Stimulated activated CD8-positive, alpha-beta memory T cell treated with anti-CD3 and anti-CD28 coated beads, Interleukin-15, amount 100 ng/mL, for 48 hours (primary cell): ENCODE measurements at regions not wholly inside any gene's neighbourhood (a gene's known extent, or its start where the extent isn't known, plus 50 kb on each side); places are given as distances from the start of the nearest gene placed in this dataset.

Experiments
- DNase-seq, 2 donors: peaks; one replicate each; pipeline ENCODE4 v3.0.0-alpha.2; 2020; ENCODE audit warnings: low read depth in 2 of 2

DNA sequence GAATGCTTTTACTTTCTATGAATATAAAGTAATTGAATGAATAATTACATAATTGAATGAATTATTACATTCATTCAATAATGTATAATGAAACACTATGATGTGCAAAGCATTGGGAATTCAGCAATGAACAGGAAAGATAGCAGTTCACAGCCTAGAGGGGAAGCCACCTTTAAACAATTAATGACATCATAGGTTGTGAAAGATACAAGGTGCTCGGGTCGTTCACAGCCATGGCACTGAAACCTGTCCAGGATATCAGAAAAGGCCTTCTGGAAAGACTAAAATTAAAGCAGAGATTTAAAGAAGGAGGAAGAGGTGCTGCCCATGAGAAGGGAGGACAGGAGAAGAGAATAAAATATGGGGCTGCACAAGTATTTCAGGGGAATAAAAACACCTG, 171.4 kb upstream of the KLF4 start:
- DNase-seq = no peak

- DNase-seq = no peak
Observed at GRCh38 chr9:107653263-107653821, 163.8 kb upstream of the KLF4 start.

DNA sequence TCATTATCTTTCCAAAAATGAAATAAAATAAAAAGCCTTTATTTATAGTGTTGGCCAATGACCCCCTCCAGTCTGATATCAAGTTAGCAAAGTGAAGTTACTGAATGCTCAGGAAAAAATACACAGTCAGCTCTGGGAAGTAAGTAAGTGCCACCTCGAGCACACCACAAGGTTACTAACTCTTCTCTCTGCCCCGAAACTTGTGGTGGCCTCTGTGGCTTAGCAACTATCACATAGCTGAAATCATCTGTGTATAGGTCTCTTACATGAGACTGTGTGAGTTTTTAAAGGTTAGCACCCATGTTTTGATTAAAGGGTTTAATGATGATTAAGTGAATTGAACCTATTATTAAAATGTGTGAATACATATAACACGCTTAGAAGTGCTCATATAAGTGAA, 161.4 kb upstream of the KLF4 start:
- DNase-seq = no peak

DNA sequence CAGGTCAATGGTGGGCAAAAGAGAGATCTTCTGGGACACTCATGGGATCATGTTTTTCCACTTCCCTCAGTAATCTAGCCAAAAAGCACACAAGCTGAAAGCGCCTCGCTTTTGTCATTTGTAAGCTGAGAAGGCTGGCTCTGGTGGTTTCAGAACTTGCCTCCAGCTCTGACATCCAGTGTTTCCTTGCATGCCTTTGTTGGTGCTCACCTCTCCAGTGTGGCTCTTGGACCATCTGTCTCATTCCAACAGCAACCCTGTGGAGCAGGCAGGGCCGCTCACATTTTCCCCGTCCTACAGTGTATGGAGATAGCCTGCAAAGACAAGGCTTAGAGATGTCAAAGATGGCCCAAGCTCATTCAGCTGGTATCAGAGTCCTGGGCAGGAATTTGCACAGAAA, 160.8 kb upstream of the KLF4 start:
- no peak for DNase-seq

- DNase-seq = no peak
Observed at GRCh38 chr9:107648153-107648715, 158.7 kb upstream of the KLF4 start.

DNA sequence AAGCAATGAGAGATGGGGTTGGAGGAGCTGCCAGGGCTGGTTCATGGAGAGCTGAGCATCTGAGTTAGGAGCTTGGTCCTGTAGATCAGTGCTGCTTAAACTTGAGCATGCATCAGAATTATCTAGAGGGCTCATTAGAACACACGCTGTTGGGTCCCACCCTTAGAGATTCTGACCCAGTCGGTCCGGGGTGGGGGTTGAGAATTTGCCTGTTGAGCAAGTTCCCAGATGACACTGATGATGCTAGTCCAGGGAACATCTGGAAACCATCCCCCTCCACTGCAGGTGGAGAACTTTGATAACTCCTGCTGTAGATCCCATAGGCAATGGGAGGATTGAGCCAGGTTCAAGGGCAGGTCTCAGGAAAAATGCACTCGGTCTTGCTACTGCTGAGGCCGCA, 158.0 kb upstream of the KLF4 start:
- DNase-seq = no peak

- DNase-seq = no peak
Observed at GRCh38 chr9:107647141-107647540, 157.6 kb upstream of the KLF4 start.

GRCh38 chr9:107645464-107645833, 155.9 kb upstream of the KLF4 start:
- DNase-seq = no peak

DNA sequence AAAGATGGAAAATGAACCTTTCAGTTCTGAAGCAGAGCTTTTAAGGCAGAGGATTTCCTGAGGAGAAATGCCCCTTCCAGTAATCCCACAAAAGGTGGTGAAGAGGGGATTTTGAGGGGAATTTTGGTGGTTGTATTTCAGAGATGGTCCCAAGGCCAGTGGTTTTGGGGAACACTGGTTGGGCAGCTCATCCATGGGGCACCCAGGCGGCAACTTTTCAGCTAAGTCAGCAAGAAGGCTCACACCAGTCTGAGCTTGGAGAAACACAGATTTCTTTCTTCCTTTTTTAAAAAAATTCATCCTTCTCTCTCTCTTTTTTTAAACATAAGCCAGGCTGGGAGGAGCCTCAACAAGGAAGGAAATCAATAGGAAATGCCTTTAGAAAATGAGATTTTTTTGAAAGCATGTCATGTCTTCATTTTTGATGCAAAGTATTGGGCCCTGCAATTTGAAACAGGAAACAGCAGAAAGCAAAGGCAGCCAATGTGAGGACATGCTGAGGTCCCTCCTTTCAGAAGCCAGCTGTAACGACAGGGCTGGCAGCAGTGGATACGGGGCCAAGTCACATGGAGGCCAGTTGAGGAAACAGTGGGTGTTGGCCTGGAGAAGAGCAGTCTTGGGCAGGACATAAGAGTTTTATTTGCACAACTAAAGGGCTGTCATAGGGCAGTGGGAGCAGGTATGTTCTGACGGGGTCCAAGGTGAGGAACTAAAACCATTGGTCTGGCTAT, 155.3 kb upstream of the KLF4 start:
- no peak for DNase-seq

DNA sequence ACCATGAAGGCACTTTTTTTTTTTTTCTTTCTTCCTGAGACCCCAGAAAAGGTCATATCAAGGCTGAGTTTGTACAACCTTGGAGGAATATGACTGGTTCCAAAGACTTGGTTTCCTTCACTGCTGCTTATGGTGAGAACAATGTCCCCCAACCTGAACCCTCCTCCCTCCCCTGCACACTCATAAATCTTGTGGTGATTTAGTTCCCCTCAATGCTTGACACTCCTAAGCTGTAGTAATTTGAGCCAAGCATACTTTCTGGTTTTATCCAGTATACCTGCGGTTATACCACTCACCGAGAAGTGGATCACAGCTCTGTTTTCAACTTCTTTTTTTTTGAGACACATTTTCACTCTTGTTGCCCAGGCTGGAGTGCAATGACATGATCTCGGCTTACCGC, 149.9 kb upstream of the KLF4 start:
- no peak for DNase-seq

DNA sequence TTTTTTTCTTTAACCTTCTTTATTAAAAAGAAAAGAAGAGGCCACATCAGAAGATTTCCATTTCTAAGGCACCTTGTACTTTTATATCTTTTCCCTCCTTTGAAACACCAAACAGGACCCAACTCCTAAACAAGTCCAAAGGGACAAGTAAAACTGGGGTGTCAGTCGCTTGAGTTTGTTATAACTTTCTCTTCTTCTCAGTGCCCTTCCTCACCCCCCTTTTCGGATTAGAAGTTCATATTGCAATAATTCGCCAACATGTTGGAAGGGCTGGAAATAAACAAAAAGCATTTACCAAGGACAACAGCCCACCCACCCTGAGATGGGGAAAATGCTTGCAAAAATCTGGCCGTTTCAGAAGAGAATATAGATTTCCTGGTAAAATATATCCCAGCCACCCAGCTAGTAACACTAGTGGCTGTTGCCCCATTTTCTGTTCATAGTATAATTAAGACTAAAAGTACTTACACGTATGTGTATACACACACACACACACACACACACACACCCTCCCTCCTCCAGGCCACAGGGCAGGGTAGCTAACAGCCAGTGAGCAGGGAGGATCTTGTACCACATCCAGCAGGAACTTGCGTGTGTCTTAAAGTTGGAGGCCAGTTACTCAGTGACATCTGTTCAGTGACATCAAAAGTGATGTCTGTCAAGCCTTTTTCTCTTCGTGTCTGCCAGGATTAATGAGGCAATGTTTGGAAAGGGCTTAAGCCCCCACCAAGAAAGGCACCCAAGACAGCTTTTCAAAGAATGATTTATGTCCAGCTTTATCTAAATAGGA, 149.1 kb upstream of the KLF4 start:
- DNase-seq = no peak

GRCh38 chr9:107637421-107638420, 148.2 kb upstream of the KLF4 start:
- DNase-seq = no peak

GRCh38 chr9:107636571-107637381, 147.2 kb upstream of the KLF4 start:
- no peak for DNase-seq

DNA sequence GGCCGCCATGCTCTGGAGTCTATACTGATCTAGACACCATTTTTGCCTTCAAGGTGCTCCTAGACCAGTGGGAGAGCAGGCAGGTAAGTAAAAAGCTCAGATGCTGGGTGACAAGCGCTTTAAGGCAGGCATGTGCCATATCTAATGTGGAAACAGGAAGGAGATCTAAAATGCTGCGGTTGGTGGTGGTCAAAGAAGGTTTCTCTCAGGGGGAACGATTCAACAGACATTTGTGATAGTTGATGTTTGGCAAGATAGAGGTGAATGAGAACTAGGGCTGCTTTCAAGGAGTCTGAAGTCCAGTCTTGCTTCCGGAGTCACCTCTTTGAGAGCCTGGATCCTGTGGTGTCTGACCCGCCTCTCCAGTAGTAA, 146.2 kb upstream of the KLF4 start:
- DNase-seq = no peak

DNA sequence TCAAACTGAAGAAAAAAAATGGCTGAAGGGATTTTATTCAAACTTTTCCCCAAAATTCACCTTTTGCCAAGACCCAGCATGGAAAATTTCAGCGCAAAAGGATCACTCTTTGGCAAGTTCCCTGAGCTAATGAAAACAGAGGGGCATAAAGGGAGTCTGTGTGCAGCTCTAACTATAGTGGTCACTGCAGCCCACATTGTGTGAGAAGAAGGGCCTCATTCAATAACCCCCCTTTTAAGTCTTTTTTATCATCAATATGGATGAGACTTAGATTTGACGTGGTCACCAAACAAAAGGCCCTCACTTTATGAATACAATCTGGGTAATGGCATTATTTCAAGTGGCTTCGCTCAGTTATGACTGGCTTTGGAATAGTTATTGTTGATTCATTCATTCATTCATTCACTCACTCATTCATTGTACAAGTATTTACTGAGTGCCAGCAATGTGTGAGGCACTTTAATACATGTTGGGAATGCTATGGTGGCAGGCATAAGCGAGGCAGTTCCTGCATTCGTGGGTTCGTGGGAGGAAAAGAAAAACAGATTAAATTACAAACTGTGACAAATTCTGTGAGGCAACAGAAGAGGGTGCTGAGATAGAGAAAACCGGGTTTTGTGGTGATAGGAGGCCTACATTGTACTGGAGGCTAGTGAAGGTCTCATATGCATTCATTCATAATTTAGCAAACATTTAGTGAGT, 145.7 kb upstream of the KLF4 start:
- no peak for DNase-seq

DNA sequence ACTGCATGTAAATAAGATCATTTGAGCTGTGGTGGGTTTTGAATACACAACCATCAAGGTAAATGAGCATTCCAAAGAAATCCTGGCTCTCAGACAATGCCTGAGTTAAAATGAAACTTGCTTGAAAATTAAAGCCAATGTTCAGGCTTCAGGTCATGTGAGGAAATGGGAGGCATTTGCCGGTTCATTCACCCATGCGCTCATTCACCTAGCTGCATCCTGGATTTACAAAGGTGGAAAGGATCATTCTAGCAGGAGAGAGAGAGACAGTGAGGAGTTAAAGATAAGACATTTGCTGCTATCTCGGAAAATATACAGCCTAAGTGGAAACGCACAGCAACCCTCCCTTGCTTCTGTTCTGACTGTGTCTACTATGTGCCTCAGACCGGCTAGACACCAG, 143.8 kb upstream of the KLF4 start:
- DNase-seq = no peak

DNA sequence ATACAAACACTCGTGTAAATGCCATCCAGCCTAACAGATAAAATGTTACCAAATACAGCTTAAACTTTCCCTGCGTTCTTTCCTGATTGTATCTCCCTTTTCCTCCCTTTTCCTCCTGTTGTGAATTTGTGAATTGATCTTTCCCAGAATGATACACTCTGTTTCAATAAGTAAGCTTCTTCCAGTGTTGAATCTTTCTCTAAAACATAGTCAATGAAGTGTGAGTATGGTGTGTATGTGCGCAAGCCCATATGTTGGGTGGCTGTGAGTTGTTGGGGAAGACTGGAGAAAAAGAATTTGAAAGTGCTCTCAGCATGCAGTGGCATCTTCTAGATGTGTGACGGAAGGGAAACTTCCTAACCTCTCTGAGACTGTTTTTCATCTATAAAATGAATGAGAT, 143.1 kb upstream of the KLF4 start:
- DNase-seq = no peak

DNA sequence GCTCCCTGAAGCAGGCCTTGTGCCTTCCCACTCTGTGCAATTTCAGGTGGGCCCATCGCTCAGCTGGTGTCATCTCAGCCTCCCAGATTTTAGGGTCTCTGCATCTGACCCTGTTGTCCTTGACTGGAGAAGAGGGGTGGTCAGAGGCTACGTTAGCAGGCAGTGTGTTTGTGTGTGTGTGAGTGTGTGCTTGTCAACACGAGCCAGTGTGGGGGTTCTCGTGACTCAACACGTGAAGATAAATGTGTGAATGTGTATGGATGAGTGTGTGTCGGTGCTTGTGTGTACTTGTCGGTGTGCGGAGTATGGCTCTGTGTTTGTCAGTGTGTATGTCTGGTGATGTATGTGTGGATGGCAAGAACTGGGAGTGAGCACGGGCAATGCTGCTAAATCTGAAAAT, 142.6 kb upstream of the KLF4 start:
- no peak for DNase-seq

DNA sequence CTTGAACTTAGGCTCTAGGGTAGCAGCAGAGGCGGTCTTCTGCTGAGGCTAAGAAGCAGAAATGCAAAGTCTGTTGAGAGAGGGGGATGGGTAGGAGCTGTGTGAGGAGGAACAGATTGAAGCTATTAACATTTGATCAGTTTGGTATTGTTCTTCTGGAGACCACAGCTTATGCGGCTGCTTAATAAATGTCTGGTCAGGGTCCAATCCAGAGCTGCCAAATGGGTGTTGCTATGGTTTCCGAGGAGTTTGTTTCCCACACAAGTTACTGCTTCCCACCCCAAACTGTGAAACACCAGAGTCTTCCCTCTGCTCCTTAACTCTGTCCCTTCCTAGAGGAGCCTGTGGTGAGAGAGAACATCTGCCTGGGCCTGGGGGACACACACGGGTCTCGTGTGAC, 142.2 kb upstream of the KLF4 start:
- DNase-seq = no peak

- no peak for DNase-seq
Observed at GRCh38 chr9:107630156-107630555, 140.6 kb upstream of the KLF4 start.
